ENCODE measurements at regions not wholly inside any gene's neighbourhood (a gene's known extent, or its start where the extent isn't known, plus 50 kb on each side); places are given as distances from the start of the nearest gene placed in this dataset.

- TF ChIP-seq, protein P1, sequence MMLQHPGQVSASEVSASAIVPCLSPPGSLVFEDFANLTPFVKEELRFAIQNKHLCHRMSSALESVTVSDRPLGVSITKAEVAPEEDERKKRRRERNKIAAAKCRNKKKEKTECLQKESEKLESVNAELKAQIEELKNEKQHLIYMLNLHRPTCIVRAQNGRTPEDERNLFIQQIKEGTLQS (IDR thresholded peaks at IDR 0.05; ENCODE audit: insufficient read depth, low read depth, low read length): no peak
- TF ChIP-seq TEAD4 (IDR thresholded peaks at IDR 0.05; ENCODE audit: low read depth, low read length) (no peak), KDM5A (IDR thresholded peaks at IDR 0.05; ENCODE audit: low read length) (no peak), MAFK (IDR thresholded peaks at IDR 0.05; ENCODE audit: low read depth, low read length) (no peak)
These were observed 948.4 kb upstream of the ATXN7L3B start (continued) for GRCh38 chr12:73589220-73589619.

Data from H1 (cell line).